ENCODE measurements at regions not wholly inside any gene's neighbourhood (a gene's known extent, or its start where the extent isn't known, plus 50 kb on each side); places are given as distances from the start of the nearest gene placed in this dataset.

GRCh38 chr7:131945957-131946544, 389.6 kb upstream of the PODXL start:
- no peak for TF ChIP-seq POLR2A (IDR thresholded peaks at IDR 0.05)
- no peak for TF ChIP-seq CTCF (IDR thresholded peaks at IDR 0.05)
